H9 (cell line): ENCODE measurements at regions not wholly inside any gene's neighbourhood (a gene's known extent, or its start where the extent isn't known, plus 50 kb on each side); places are given as distances from the start of the nearest gene placed in this dataset.

Experiments
- DNase-seq: peaks from one replicate; pipeline ENCODE4 v3.0.0-alpha.2; 2017
- H2AFZ ChIP-seq: one replicate; pipeline ENCODE4 v1.6.1; 2013; ENCODE audit warnings: mild to moderate bottlenecking, low read length, control low read depth, moderate library complexity
- H2AK5ac ChIP-seq: 2 replicates; pipeline ENCODE4 v1.6.1; 2013; ENCODE audit warnings: low read length, control low read depth, mixed read lengths; ENCODE audit not compliant: insufficient read length
- H2BK120ac ChIP-seq: one replicate; pipeline ENCODE4 v1.6.1; 2013; ENCODE audit warnings: low read depth, mild to moderate bottlenecking, low read length, control low read depth, inconsistent platforms; ENCODE audit not compliant: poor library complexity, severe bottlenecking
- H2BK12ac ChIP-seq: 2 replicates; pipeline ENCODE4 v1.6.1; 2013; ENCODE audit warnings: low read length, control low read depth, mixed read lengths, low read depth; ENCODE audit not compliant: insufficient read length
- H2BK15ac ChIP-seq: 2 replicates; pipeline ENCODE4 v1.6.1; 2013; ENCODE audit warnings: low read depth, low read length, control low read depth
- H2BK20ac ChIP-seq: one replicate; pipeline ENCODE4 v1.6.1; 2013; ENCODE audit warnings: low read depth, mild to moderate bottlenecking, low read length, control low read depth, inconsistent platforms; ENCODE audit not compliant: poor library complexity, severe bottlenecking
- H2BK5ac ChIP-seq: 2 replicates; pipeline ENCODE4 v1.6.1; 2013; ENCODE audit warnings: low read length, control low read depth, mixed read lengths; ENCODE audit not compliant: insufficient read length
- H3K14ac ChIP-seq: 2 replicates; pipeline ENCODE4 v1.6.1; 2013; ENCODE audit warnings: low read length, control low read depth; ENCODE audit not compliant: insufficient read depth
- H3K18ac ChIP-seq: 2 replicates; pipeline ENCODE4 v1.6.1; 2013; ENCODE audit warnings: low read depth, mild to moderate bottlenecking, mixed read lengths, low read length, control low read depth; ENCODE audit not compliant: insufficient read length
- H3K23ac ChIP-seq: 2 replicates; pipeline ENCODE4 v1.6.1; 2013; ENCODE audit warnings: low read length, control low read depth, mixed read lengths, low read depth; ENCODE audit not compliant: insufficient read length
- H3K23me2 ChIP-seq: 2 replicates; pipeline ENCODE4 v1.6.1; 2013; ENCODE audit warnings: low read depth, mild to moderate bottlenecking, mixed read lengths, low read length, control low read depth; ENCODE audit not compliant: insufficient read length, poor library complexity, severe bottlenecking
- H3K27ac ChIP-seq: 2 replicates; pipeline ENCODE4 v1.5.1; 2013; ENCODE audit warnings: low read length, control low read depth, mixed read lengths, low read depth; ENCODE audit not compliant: insufficient read length
- H3K27me3 ChIP-seq: 2 replicates; pipeline ENCODE4 v1.6.1; 2013; ENCODE audit warnings: low read length, control low read depth, inconsistent platforms; ENCODE audit not compliant: insufficient read depth
- H3K4ac ChIP-seq: 2 replicates; pipeline ENCODE4 v1.6.1; 2013; ENCODE audit warnings: low read depth, mild to moderate bottlenecking, control low read depth, inconsistent platforms, low read length, moderate library complexity
- H3K4me1 ChIP-seq: 2 replicates; pipeline ENCODE4 v1.6.1; 2013; ENCODE audit warnings: low read length, control low read depth, inconsistent platforms; ENCODE audit not compliant: insufficient read depth
- H3K4me2 ChIP-seq: 2 replicates; pipeline ENCODE4 v1.6.1; 2013; ENCODE audit warnings: low read length, control low read depth, mixed read lengths; ENCODE audit not compliant: insufficient read length, insufficient read depth
- H3K56ac ChIP-seq: 2 replicates; pipeline ENCODE4 v1.6.1; 2013; ENCODE audit warnings: low read depth, mild to moderate bottlenecking, mixed read lengths, low read length, control low read depth; ENCODE audit not compliant: insufficient read length
- H3K79me1 ChIP-seq: 2 replicates; pipeline ENCODE4 v1.6.1; 2013; ENCODE audit warnings: low read depth, mild to moderate bottlenecking, moderate library complexity, low read length, control low read depth, inconsistent platforms; ENCODE audit not compliant: insufficient read depth, poor library complexity, severe bottlenecking
- H3K79me2 ChIP-seq: 2 replicates; pipeline ENCODE4 v1.6.1; 2013; ENCODE audit warnings: low read length, control low read depth, inconsistent platforms; ENCODE audit not compliant: insufficient read depth
- H3K9ac ChIP-seq: 2 replicates; pipeline ENCODE4 v1.6.1; 2013; ENCODE audit warnings: low read length, control low read depth, mixed read lengths; ENCODE audit not compliant: insufficient read length; ENCODE audit errors: extremely low read depth
- H3K9me3 ChIP-seq: one replicate; pipeline ENCODE4 v1.6.1; 2013; ENCODE audit warnings: low read depth, low read length, inconsistent platforms; ENCODE audit not compliant: control insufficient read depth
- H3T11ph ChIP-seq: one replicate; pipeline ENCODE4 v1.6.1; 2013; ENCODE audit warnings: mild to moderate bottlenecking, low read length, control low read depth, inconsistent platforms
- H4K20me1 ChIP-seq: one replicate; pipeline ENCODE4 v1.6.1; 2013; ENCODE audit not compliant: control insufficient read depth, insufficient read length, insufficient read depth
- H4K5ac ChIP-seq: 2 replicates; pipeline ENCODE4 v1.6.1; 2013; ENCODE audit warnings: low read depth, mild to moderate bottlenecking, mixed read lengths, low read length, control low read depth; ENCODE audit not compliant: insufficient read length
- H4K8ac ChIP-seq: replicated peaks from 2 replicates; pipeline ENCODE4 v1.6.1; 2013; ENCODE audit warnings: low read length, control low read depth, mixed read lengths, low read depth; ENCODE audit not compliant: insufficient read length
- H4K91ac ChIP-seq: 2 replicates; pipeline ENCODE4 v1.6.1; 2013; ENCODE audit warnings: low read depth, mild to moderate bottlenecking, moderate library complexity, mixed read lengths, low read length, control low read depth; ENCODE audit not compliant: insufficient read length
- H3K27ac Mint-ChIP-seq, 3 experiments: 2 replicates in 2 of 3; 3 replicates in 1 of 3; pipeline ENCODE4 v1.8.0; 2020 to 2021; ENCODE audit warnings: mixed read lengths in 3 of 3, mild to moderate bottlenecking in 1 of 3, moderate library complexity in 1 of 3
- H3K27me3 Mint-ChIP-seq: 2 replicates; pipeline ENCODE4 v1.8.0; 2021; ENCODE audit warnings: low read depth, mild to moderate bottlenecking, moderate library complexity, mixed read lengths
- H3K36me3 Mint-ChIP-seq, 3 experiments: 2 replicates in 2 of 3; 3 replicates in 1 of 3; pipeline ENCODE4 v1.8.0; 2020 to 2021; ENCODE audit warnings: low read depth in 3 of 3, mixed read lengths in 3 of 3; ENCODE audit not compliant: insufficient read depth in 1 of 3
- H3K4me1 Mint-ChIP-seq, 2 experiments: 2 replicates each; pipeline ENCODE4 v1.8.0; 2020; ENCODE audit warnings: mixed read lengths in 2 of 2
- H3K4me3 Mint-ChIP-seq, 2 experiments: 2 replicates in 1 of 2; 3 replicates in 1 of 2; pipeline ENCODE4 v1.8.0; 2020 to 2021; ENCODE audit warnings: mild to moderate bottlenecking in 2 of 2, mixed read lengths in 2 of 2, moderate library complexity in 1 of 2
- H3K9me3 Mint-ChIP-seq, 2 experiments: 2 replicates in 1 of 2; 3 replicates in 1 of 2; pipeline ENCODE4 v1.8.0; 2020; ENCODE audit warnings: mild to moderate bottlenecking in 2 of 2, mixed read lengths in 2 of 2, moderate library complexity in 1 of 2
- CTCF ChIP-seq: fragments of 200-600 bp; sonication (generic); conservative IDR thresholded peaks from 3 replicates; pipeline ENCODE4 v1.8.0; 2021; ENCODE audit warnings: antibody characterized with exemption, mild to moderate bottlenecking
- WGBS: extraction: QIAGEN DNeasy Blood & Tissue Kit; methylation state at CpG from one replicate; pipeline ENCODE4 v1.1.7; 2013; ENCODE audit warnings: missing lambda C conversion rate, low lambda C conversion rate, mixed read lengths; ENCODE audit not compliant: insufficient read length; ENCODE audit errors: extremely low coverage; 5-methylcytosine and 5-hydroxymethylcytosine counted together

- H3K79me2 ChIP-seq, result no peaks in the 10 kb centered on the region
- no peak overlapping the region for H3K14ac ChIP-seq
- no peak overlapping the region for H3K23ac ChIP-seq
- Mint-ChIP-seq H3K36me3 (peaks cover 0 to 3% (median 0%) of the 10 kb centered on the region in 3 experiments; a peak in 1 of 7 replicates), H3K4me3 (no peak overlapping the region), H3K9me3 (peaks cover 0 to 6% of the 10 kb centered on the region in 2 experiments; a peak in 4 of 5 replicates), H3K27me3 (peaks cover 13% of the 10 kb centered on the region), H3K27ac (peak overlapping the region in 1 of 3 experiments; percentile 71; a peak in 2 of 7 replicates), H3K4me1 (peaks cover 29 to 31% of the 10 kb centered on the region in 2 experiments)
- H3K9ac ChIP-seq, result no peak overlapping the region
- DNase-seq, result peak; percentile 57
- H3K4ac ChIP-seq, result no peak overlapping the region
- H3K56ac ChIP-seq, result no peak overlapping the region
- no peak overlapping the region for H2AFZ ChIP-seq
- no peak overlapping the region for H2BK120ac ChIP-seq
- H3T11ph ChIP-seq, result no peak overlapping the region
- no peaks in the 10 kb centered on the region for H3K23me2 ChIP-seq
- no peak overlapping the region for H2BK5ac ChIP-seq
- WGBS, result no CpG with 5 or more reads among the region's 8 CpGs
- H2AK5ac ChIP-seq, result no peak overlapping the region
- H2BK15ac ChIP-seq, result no peak overlapping the region
- H4K8ac ChIP-seq, result no peak overlapping the region
- H2BK20ac ChIP-seq, result no peak overlapping the region
- no peak overlapping the region for H3K4me2 ChIP-seq
- no peak overlapping the region for H3K18ac ChIP-seq
- no peak overlapping the region for H2BK12ac ChIP-seq
- no peaks in the 10 kb centered on the region for H3K79me1 ChIP-seq
- H3K27me3 ChIP-seq, result no peaks in the 10 kb centered on the region; the same call in 1 of the 2 replicates
- no peaks in the 10 kb centered on the region for H3K9me3 ChIP-seq
- H4K20me1 ChIP-seq, result no peaks in the 10 kb centered on the region
- no peak overlapping the region for H4K5ac ChIP-seq
- no peak for TF ChIP-seq CTCF
- H3K27ac ChIP-seq, result no peak overlapping the region
- H4K91ac ChIP-seq, result no peak overlapping the region
- peaks cover 4% of the 10 kb centered on the region; the same call in 1 of the 2 replicates for H3K4me1 ChIP-seq
Measured at GRCh38 chr16:86668136-86668910, 90.0 kb downstream of the FOXL1 start.
